Endothelial cell (in vitro differentiated cells): ENCODE measurements at regions not wholly inside any gene's neighbourhood (a gene's known extent, or its start where the extent isn't known, plus 50 kb on each side); places are given as distances from the start of the nearest gene placed in this dataset.

Experiments
- DNase-seq: peaks from one replicate; pipeline ENCODE4 v3.0.0; 2021; ENCODE audit warnings: low spot score
- H3K27ac Mint-ChIP-seq: one replicate; pipeline ENCODE4 v1.8.0; 2021; ENCODE audit warnings: mixed read lengths, inconsistent platforms; ENCODE audit not compliant: unreplicated experiment
- H3K27me3 Mint-ChIP-seq: one replicate; pipeline ENCODE4 v1.8.0; 2021; ENCODE audit warnings: mild to moderate bottlenecking, moderate library complexity, mixed read lengths, inconsistent platforms; ENCODE audit not compliant: unreplicated experiment
- H3K36me3 Mint-ChIP-seq: one replicate; pipeline ENCODE4 v1.8.0; 2021; ENCODE audit warnings: mild to moderate bottlenecking, low read depth, mixed read lengths, inconsistent platforms; ENCODE audit not compliant: unreplicated experiment
- H3K4me1 Mint-ChIP-seq: one replicate; pipeline ENCODE4 v1.8.0; 2021; ENCODE audit warnings: mild to moderate bottlenecking, mixed read lengths, inconsistent platforms; ENCODE audit not compliant: unreplicated experiment
- H3K4me3 Mint-ChIP-seq: one replicate; pipeline ENCODE4 v1.8.0; 2021; ENCODE audit warnings: mild to moderate bottlenecking, mixed read lengths, inconsistent platforms; ENCODE audit not compliant: unreplicated experiment
- H3K9me3 Mint-ChIP-seq: one replicate; pipeline ENCODE4 v1.8.0; 2021; ENCODE audit warnings: mixed read lengths, inconsistent platforms; ENCODE audit not compliant: unreplicated experiment
- CTCF ChIP-seq: fragments of 200-600 bp; sonication (generic); IDR thresholded peaks from one replicate; pipeline ENCODE4 v1.5.0; 2021; ENCODE audit warnings: antibody characterized with exemption; ENCODE audit not compliant: unreplicated experiment

- H3K27me3 Mint-ChIP-seq = peaks cover 2% of the 10 kb centered on the region
- TF ChIP-seq CTCF = no peak
- no peaks in the 10 kb centered on the region for H3K4me1 Mint-ChIP-seq
- H3K36me3 Mint-ChIP-seq = no peaks in the 10 kb centered on the region
- H3K9me3 Mint-ChIP-seq = no peaks in the 10 kb centered on the region
- no peak overlapping the region for H3K27ac Mint-ChIP-seq
- DNase-seq = no peak
- H3K4me3 Mint-ChIP-seq = no peak overlapping the region
Observed at GRCh38 chr11:70512716-70513115, 114.4 kb downstream of the CTTN start.

GRCh38 chr11:70517203-70517602, 118.9 kb downstream of the CTTN start:
- Mint-ChIP-seq H3K4me3 (no peak overlapping the region), H3K27me3 (peaks cover 2% of the 10 kb centered on the region), H3K27ac (no peak overlapping the region), H3K9me3 (no peaks in the 10 kb centered on the region), H3K36me3 (no peaks in the 10 kb centered on the region), H3K4me1 (peaks cover 19% of the 10 kb centered on the region)
- TF ChIP-seq CTCF = no peak
- DNase-seq = no peak

DNA sequence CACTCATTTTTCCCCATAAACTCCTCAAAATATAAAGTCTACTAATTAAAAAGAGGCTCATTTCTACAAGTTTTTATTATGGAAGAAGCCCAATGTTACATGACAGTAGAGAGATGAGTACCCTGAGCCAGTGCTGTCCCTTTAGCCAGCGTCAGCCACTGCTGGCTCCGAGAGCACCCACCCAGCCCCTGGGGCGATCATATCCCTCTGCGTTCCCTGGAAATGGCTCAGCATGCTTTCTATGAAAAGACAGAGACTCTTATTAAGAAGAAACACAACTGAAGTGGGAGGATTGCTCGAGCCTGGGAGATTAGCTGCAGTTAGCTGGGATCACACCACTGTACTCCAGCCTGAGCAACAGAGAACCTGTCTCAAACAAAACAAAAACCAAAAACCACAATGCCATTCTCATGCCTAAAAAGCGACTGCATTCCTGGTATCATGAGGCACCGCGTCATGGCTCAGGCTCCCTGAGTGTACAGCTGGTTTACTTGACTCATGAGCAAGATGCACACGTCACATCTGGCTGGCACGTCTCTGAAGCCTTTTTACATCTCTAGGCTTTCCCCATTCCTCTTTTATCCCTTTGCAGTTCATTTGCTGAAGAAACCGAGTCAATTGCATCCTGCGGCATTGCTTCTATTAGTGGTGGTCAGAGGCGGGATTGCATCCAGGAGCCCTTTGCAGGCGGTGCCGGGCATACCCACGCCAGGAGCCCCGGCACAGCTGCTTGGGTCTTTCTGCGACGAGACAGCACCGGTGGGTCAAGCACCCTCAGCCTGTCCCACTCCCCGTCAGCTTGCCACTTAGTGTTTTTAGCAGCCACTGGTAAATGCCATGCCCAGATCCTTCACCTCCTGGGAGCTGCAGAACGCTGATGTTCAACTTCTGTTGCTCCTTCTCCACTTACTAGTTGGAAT, 119.9 kb downstream of the CTTN start:
- H3K4me1 Mint-ChIP-seq = peaks cover 19% of the 10 kb centered on the region
- H3K4me3 Mint-ChIP-seq = no peak overlapping the region
- peaks cover 2% of the 10 kb centered on the region for H3K27me3 Mint-ChIP-seq
- H3K27ac Mint-ChIP-seq = no peak overlapping the region
- no peak for TF ChIP-seq CTCF
- DNase-seq = no peak
- H3K36me3 Mint-ChIP-seq = no peaks in the 10 kb centered on the region
- H3K9me3 Mint-ChIP-seq = no peaks in the 10 kb centered on the region

- peaks cover 2% of the 10 kb centered on the region for H3K27me3 Mint-ChIP-seq
- no peak overlapping the region for H3K4me3 Mint-ChIP-seq
- peaks cover 19% of the 10 kb centered on the region for H3K4me1 Mint-ChIP-seq
Observed at GRCh38 chr11:70519117-70519516, 120.8 kb downstream of the CTTN start.

More at GRCh38 chr11:70519117-70519516, 120.8 kb downstream of the CTTN start:
- Mint-ChIP-seq H3K27ac (no peak overlapping the region), H3K9me3 (no peaks in the 10 kb centered on the region), H3K36me3 (no peaks in the 10 kb centered on the region)
- no peak for DNase-seq
- TF ChIP-seq CTCF = no peak
